ENCODE measurements at regions not wholly inside any gene's neighbourhood (a gene's known extent, or its start where the extent isn't known, plus 50 kb on each side); places are given as distances from the start of the nearest gene placed in this dataset.

DNA sequence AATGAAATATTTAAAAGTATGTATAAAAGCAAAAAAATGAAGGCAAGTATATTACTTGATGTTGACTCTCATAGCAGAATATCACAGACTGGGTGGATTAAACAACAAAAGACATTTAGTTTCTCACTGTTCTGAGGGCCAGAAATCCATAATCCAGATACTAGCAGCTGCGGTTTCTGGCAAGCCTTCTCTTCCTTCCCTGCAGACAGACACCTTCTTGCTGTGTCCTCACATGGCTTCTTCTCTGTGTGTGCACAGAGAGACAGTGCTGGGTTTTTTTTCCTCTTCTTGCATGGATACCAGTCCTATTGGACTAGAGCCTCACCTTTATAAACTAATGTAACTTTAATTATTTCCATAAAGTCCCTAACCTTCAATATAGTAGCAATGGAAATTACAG, 127.9 kb upstream of the AKR1E2 start:
- no peaks in the 10 kb centered on the region for H3K79me2 ChIP-seq (ENCODE audit: control insufficient read depth, low read length)
- no peaks in the 10 kb centered on the region for H3K36me3 ChIP-seq (ENCODE audit: control insufficient read depth, low read length)
- no peaks in the 10 kb centered on the region for H3F3A ChIP-seq (ENCODE audit: control insufficient read depth, insufficient read depth)
- no peaks in the 10 kb centered on the region for H4K20me1 ChIP-seq (ENCODE audit: control insufficient read depth, insufficient read depth, low read depth, low read length)
- H3K9me2 ChIP-seq (replicated peaks; ENCODE audit: control insufficient read depth, low read length): no peaks in the 10 kb centered on the region
- no peak overlapping the region for H3K4me2 ChIP-seq (ENCODE audit: low read length)
- H3K27ac ChIP-seq (ENCODE audit: low read depth, low read length): no peak overlapping the region
- H3K4me1 ChIP-seq (ENCODE audit: control insufficient read depth, low read length): no peaks in the 10 kb centered on the region
- no peak overlapping the region for H3K4me3 ChIP-seq (ENCODE audit: low read length)
- no peaks in the 10 kb centered on the region for H3K27me3 ChIP-seq (ENCODE audit: control insufficient read depth, low read length)
- TF ChIP-seq, protein P1, sequence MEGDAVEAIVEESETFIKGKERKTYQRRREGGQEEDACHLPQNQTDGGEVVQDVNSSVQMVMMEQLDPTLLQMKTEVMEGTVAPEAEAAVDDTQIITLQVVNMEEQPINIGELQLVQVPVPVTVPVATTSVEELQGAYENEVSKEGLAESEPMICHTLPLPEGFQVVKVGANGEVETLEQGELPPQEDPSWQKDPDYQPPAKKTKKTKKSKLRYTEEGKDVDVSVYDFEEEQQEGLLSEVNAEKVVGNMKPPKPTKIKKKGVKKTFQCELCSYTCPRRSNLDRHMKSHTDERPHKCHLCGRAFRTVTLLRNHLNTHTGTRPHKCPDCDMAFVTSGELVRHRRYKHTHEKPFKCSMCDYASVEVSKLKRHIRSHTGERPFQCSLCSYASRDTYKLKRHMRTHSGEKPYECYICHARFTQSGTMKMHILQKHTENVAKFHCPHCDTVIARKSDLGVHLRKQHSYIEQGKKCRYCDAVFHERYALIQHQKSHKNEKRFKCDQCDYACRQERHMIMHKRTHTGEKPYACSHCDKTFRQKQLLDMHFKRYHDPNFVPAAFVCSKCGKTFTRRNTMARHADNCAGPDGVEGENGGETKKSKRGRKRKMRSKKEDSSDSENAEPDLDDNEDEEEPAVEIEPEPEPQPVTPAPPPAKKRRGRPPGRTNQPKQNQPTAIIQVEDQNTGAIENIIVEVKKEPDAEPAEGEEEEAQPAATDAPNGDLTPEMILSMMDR (IDR thresholded peaks at IDR 0.05; ENCODE audit: low read depth, low read length, poor library complexity, severe bottlenecking): no peak
- no peak for TF ChIP-seq EZH2phosphoT487 (IDR thresholded peaks at IDR 0.05; ENCODE audit: borderline replicate concordance, low read length)
- no peaks in the 10 kb centered on the region for H3K9me3 ChIP-seq (ENCODE audit: control insufficient read depth, insufficient read depth, low read length)

DNA sequence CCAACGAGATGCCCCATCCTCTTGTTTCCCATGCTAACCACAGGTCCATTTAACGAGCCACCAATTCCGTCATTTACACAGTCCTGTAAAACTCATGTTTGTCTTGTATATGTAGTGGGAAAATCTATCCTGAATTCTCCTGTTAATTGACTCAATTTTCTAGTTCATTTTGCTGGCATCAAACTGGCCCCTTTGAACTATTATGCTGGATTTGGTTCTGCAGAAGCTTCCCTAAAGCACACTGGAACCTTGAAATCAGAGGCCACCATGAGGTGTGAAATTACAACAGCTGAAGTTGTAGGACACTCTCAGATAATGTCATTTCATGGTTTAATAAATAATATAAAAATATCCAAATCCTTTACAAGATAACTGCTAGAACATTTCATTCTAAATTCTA, 129.8 kb upstream of the AKR1E2 start:
- no peak overlapping the region for H3K4me2 ChIP-seq (ENCODE audit: low read length)
- H3K4me1 ChIP-seq (ENCODE audit: control insufficient read depth, low read length): no peaks in the 10 kb centered on the region
- TF ChIP-seq EZH2phosphoT487 (IDR thresholded peaks at IDR 0.05; ENCODE audit: borderline replicate concordance, low read length): no peak
- TF ChIP-seq, protein P1 (IDR thresholded peaks at IDR 0.05; ENCODE audit: low read depth, low read length, poor library complexity, severe bottlenecking): no peak
- H3K4me3 ChIP-seq (ENCODE audit: low read length): no peak overlapping the region
- no peaks in the 10 kb centered on the region for H3F3A ChIP-seq (ENCODE audit: control insufficient read depth, insufficient read depth)
- H3K27me3 ChIP-seq (ENCODE audit: control insufficient read depth, low read length): no peaks in the 10 kb centered on the region
- H3K36me3 ChIP-seq (ENCODE audit: control insufficient read depth, low read length): no peaks in the 10 kb centered on the region
- no peaks in the 10 kb centered on the region for H3K9me2 ChIP-seq (replicated peaks; ENCODE audit: control insufficient read depth, low read length)
- no peaks in the 10 kb centered on the region for H4K20me1 ChIP-seq (ENCODE audit: control insufficient read depth, insufficient read depth, low read depth, low read length)
- H3K27ac ChIP-seq (ENCODE audit: low read depth, low read length): no peak overlapping the region
- no peaks in the 10 kb centered on the region for H3K79me2 ChIP-seq (ENCODE audit: control insufficient read depth, low read length)
- H3K9me3 ChIP-seq (ENCODE audit: control insufficient read depth, insufficient read depth, low read length): no peaks in the 10 kb centered on the region

DNA sequence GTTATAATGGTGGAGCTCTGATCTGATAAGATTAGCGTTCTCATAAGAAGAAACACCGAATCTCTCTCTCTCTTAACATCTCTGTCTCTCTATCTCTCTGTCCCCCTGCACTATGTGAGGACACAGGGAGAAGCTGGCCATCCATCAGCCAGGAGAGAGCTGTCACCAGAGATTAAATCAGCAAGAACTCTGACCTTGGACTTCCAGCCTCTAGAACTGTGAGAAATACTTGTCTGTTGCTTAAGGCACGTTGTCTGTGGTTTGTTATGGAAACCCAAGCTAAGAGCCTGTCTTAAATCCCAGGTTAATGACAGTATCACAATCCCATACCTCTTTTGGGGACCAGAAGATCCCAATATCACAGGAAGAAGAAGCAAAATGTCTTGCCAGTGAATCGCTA, 132.0 kb upstream of the AKR1E2 start:
- no peaks in the 10 kb centered on the region for H3K79me2 ChIP-seq (ENCODE audit: control insufficient read depth, low read length)
- no peak overlapping the region for H3K4me3 ChIP-seq (ENCODE audit: low read length)
- H3K4me1 ChIP-seq (ENCODE audit: control insufficient read depth, low read length): no peaks in the 10 kb centered on the region
- no peak for TF ChIP-seq EZH2phosphoT487 (IDR thresholded peaks at IDR 0.05; ENCODE audit: borderline replicate concordance, low read length)
- TF ChIP-seq, protein P1 (IDR thresholded peaks at IDR 0.05; ENCODE audit: low read depth, low read length, poor library complexity, severe bottlenecking): no peak
- no peaks in the 10 kb centered on the region for H3K27me3 ChIP-seq (ENCODE audit: control insufficient read depth, low read length)
- H4K20me1 ChIP-seq (ENCODE audit: control insufficient read depth, insufficient read depth, low read depth, low read length): no peaks in the 10 kb centered on the region
- H3K36me3 ChIP-seq (ENCODE audit: control insufficient read depth, low read length): no peaks in the 10 kb centered on the region
- no peaks in the 10 kb centered on the region for H3K9me2 ChIP-seq (replicated peaks; ENCODE audit: control insufficient read depth, low read length)
- no peaks in the 10 kb centered on the region for H3F3A ChIP-seq (ENCODE audit: control insufficient read depth, insufficient read depth)
- no peak overlapping the region for H3K27ac ChIP-seq (ENCODE audit: low read depth, low read length)
- H3K4me2 ChIP-seq (ENCODE audit: low read length): no peak overlapping the region
- no peaks in the 10 kb centered on the region for H3K9me3 ChIP-seq (ENCODE audit: control insufficient read depth, insufficient read depth, low read length)

DNA sequence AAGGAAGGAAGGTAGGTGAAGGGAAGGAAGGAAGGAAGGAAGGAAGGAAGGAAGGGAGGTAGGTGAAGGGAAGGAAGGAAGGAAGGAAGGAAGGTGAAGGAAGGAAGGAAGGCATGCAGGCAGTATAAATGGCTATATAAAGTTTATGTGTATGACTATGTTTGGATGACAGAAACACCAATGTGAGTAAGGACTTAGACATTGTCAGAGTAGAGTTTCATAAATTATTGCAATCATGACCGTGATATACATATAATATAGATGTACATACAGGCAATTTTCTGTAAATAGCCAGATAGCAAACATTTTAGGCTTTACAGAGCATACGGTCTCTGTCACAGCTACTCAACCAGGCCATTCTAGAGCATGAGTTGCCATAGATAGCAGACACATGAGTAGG, 133.8 kb upstream of the AKR1E2 start:
- Histone ChIP-seq H3K9me2 (replicated peaks; ENCODE audit: control insufficient read depth, low read length) (no peaks in the 10 kb centered on the region), H3K4me2 (ENCODE audit: low read length) (no peak overlapping the region), H3K36me3 (ENCODE audit: control insufficient read depth, low read length) (no peaks in the 10 kb centered on the region), H3K4me3 (ENCODE audit: low read length) (no peak overlapping the region), H4K20me1 (ENCODE audit: control insufficient read depth, insufficient read depth, low read depth, low read length) (no peaks in the 10 kb centered on the region), H3K27me3 (ENCODE audit: control insufficient read depth, low read length) (no peaks in the 10 kb centered on the region), H3K9me3 (ENCODE audit: control insufficient read depth, insufficient read depth, low read length) (no peaks in the 10 kb centered on the region), H3F3A (ENCODE audit: control insufficient read depth, insufficient read depth) (no peaks in the 10 kb centered on the region), H3K79me2 (ENCODE audit: control insufficient read depth, low read length) (no peaks in the 10 kb centered on the region), H3K27ac (ENCODE audit: low read depth, low read length) (no peak overlapping the region), H3K4me1 (ENCODE audit: control insufficient read depth, low read length) (no peaks in the 10 kb centered on the region)
- TF ChIP-seq, protein P1 (IDR thresholded peaks at IDR 0.05; ENCODE audit: low read depth, low read length, poor library complexity, severe bottlenecking): no peak
- no peak for TF ChIP-seq EZH2phosphoT487 (IDR thresholded peaks at IDR 0.05; ENCODE audit: borderline replicate concordance, low read length)
